ENCODE measurements at regions not wholly inside any gene's neighbourhood (a gene's known extent, or its start where the extent isn't known, plus 50 kb on each side); places are given as distances from the start of the nearest gene placed in this dataset.

DNA sequence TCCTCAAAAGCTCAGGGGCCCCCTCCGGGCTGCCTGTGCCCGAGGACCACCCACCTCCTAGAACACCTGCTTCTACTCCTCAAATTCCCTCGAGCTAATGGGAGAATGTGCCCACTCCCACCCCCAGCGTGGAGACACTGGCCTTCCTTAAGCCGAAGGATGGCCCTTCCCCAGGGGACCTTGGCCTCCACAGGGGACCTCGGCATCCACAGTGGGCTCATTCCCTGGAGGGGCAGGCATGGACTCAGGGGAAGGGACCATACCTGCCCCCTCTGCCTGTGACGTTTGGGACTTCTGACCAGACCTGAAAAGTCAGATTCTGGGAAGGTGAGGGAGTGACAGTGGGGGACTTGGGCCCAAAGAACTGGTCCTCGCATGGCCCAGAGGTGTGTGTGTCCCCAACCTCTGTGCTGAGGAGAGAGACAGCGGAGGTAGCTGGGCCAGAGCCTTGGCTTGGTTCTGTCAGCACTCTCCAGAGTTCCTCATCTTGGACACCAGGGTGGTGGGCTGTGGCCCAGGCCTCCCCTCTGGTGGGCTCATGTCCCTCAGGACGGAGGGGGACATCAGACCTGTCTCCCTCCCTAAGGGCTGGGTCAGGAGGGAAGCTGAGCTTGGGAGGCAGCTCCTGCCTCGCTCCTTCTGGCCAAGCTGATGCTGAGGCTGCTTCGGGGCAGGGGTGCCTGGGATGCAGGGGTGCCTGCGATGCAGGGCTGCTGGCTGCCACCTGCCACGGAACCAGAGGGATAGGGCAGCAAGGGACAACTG lies 240.4 kb downstream of the HAUS1 start:
- no peak overlapping the region for H3K4me3 ChIP-seq (replicated peaks in 1 of 2; ENCODE audit: low read depth in 2 of 2, low read length in 2 of 2)
- DNase-seq (ENCODE audit: low read depth in 2 of 2) = no peak

DNA sequence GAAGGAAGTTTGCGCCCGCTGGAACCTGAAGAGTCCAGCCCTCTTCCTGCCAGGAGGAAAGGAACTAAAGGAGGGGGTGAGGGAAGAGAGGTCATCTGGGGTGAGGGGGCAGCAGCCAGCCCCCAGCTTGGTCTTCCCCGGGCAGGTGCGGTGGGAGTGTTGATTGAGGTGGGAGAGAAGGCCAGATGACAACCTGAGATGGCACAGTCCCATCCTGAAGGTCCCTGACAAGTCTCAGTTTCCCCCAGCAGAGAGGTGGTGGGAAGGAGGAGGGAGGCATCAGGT lies 240.9 kb downstream of the HAUS1 start:
- DNase-seq (ENCODE audit: low read depth in 2 of 2) = no peak
- TF ChIP-seq, protein P1, sequence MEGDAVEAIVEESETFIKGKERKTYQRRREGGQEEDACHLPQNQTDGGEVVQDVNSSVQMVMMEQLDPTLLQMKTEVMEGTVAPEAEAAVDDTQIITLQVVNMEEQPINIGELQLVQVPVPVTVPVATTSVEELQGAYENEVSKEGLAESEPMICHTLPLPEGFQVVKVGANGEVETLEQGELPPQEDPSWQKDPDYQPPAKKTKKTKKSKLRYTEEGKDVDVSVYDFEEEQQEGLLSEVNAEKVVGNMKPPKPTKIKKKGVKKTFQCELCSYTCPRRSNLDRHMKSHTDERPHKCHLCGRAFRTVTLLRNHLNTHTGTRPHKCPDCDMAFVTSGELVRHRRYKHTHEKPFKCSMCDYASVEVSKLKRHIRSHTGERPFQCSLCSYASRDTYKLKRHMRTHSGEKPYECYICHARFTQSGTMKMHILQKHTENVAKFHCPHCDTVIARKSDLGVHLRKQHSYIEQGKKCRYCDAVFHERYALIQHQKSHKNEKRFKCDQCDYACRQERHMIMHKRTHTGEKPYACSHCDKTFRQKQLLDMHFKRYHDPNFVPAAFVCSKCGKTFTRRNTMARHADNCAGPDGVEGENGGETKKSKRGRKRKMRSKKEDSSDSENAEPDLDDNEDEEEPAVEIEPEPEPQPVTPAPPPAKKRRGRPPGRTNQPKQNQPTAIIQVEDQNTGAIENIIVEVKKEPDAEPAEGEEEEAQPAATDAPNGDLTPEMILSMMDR (IDR thresholded peaks at IDR 0.05; ENCODE audit: low read depth, low read length) = no peak
- no peak overlapping the region for H3K4me3 ChIP-seq (replicated peaks in 1 of 2; ENCODE audit: low read depth in 2 of 2, low read length in 2 of 2)

More for the DNA sequence above, 240.4 kb downstream of the HAUS1 start:
- TF ChIP-seq, protein P1 (IDR thresholded peaks at IDR 0.05; ENCODE audit: low read depth, low read length) = no peak

DNA sequence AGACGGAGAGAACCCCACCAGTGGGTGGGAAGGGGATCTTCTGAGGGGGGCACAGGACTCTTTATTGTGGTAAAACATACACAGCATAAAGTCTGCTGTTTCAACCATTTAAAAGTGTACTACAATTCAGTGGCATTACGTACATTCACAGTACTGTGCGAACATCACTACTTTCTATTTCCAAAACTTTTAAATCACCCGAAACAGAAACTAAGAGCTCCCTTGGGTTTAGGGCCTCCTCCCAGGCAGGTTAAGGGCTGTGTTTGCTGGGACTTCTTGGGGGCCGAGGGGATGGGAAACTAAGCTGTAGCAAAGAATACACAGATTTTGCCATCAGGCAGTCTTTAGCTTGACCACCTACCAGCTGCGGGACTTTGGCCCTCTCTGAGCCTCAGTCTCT lies 242.0 kb downstream of the HAUS1 start:
- no peak overlapping the region for H3K4me3 ChIP-seq (replicated peaks in 1 of 2; ENCODE audit: low read depth in 2 of 2, low read length in 2 of 2)
- TF ChIP-seq, protein P1 (IDR thresholded peaks at IDR 0.05; ENCODE audit: low read depth, low read length) = no peak
- DNase-seq (ENCODE audit: low read depth in 2 of 2) = no peak

DNA sequence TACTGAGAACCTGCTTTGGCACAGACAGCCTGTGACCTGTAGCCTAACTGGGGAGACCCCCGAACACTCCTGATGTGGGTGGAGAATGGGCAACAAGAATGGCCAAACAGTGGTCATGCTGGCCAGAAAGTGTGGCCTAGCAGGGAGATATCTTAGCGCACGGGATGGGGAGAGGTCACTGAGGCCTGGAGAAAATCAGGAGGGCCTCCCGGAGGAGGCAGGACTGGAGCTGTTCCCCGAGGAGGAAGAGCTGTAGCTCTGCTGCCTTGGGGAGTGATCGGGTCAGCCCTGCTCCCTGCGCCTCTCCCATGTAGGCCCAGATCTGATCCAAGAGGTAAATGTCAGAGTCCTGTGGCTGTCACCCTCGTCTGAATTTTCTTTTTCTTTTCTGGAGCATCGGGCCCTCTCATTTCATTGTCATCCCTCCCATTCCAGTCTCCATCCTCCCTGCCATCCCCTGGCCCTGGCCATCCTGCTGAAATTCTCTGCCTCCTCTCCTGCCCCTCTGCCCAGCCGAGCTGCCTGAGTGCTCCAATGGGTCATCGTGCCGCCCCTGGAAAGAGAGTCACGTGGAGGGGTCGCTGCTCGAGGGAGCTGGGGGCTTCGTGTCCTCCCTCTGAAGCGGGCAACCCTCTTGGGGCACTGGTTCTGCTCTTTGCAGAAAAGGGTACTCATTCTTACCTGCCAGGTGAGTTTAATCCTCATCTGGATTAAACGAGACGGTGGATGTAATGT lies 242.9 kb downstream of the HAUS1 start:
- no peak for DNase-seq (ENCODE audit: low read depth in 2 of 2)
- TF ChIP-seq, protein P1 (IDR thresholded peaks at IDR 0.05; ENCODE audit: low read depth, low read length) = no peak
- no peak overlapping the region for H3K4me3 ChIP-seq (replicated peaks in 1 of 2; ENCODE audit: low read depth in 2 of 2, low read length in 2 of 2)

DNA sequence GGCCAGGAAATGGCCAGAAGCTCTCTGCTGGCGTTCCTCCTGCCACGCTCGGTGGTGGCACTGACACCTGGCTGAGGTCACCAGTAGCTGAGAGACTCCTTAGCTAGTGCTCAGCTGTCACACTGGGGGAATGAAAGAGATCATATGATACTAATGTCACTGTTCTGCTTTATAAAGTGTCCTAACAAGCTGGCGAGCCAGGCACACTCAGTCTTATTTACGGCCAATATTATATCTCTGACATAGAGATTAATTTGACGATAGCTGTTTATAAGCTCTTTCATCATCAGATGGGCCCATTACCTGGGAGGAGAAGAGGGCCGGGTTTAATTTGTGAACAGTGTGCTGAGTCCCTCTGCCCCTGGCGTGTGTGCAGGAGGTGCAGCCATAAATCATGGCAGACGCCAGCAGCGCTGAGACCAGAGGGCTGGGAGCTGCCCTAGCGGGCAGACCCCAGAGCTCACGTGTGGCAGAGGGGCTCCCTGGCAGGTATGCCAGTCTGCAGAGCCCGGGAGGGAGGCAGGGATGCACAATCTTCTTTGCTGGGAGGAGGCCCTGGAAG lies 246.5 kb downstream of the HAUS1 start:
- TF ChIP-seq, protein P1 (IDR thresholded peaks at IDR 0.05; ENCODE audit: low read depth, low read length) = no peak
- no peak for DNase-seq (ENCODE audit: low read depth in 2 of 2)

DNA sequence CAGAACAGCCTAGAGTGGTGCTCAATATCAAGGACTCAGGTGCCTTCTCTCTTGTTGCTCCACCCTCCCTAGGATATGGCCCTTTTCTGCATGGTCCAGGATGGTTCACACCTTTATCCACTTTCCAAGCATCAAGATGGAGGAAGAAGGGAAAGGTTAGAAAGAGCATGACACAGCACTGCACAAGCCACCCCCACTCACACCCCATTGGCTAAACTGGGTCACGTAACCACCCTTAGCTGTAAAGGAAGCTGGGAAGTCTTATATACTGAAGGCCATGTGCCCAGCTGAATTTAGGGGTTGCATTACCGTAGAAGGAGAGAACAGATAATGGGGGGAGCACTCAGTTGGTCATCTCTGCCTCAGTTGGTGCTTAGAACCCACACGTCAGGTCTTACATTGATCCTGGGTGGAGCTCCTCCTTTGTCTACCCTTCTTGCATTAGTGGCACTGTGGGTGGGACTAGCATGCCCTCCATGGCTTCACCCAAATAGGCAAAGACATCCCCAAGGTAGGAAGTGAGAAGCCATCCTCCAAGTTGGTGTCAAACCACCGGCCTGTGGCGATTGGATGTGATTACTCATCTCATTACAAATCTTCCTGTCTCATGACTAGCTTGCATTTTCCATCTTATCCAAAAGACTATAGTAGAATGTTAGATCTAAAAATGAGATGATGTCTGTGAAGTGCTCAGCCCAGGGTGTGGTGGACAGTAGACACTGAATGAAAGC lies 248.5 kb downstream of the HAUS1 start:
- TF ChIP-seq, protein P1 (IDR thresholded peaks at IDR 0.05; ENCODE audit: low read depth, low read length) = no peak
- DNase-seq (ENCODE audit: low read depth in 2 of 2) = no peak
- no peak overlapping the region for H3K4me3 ChIP-seq (replicated peaks in 1 of 2; ENCODE audit: low read depth in 2 of 2, low read length in 2 of 2)

More for the DNA sequence above, 246.5 kb downstream of the HAUS1 start:
- no peak overlapping the region for H3K4me3 ChIP-seq (replicated peaks in 1 of 2; ENCODE audit: low read depth in 2 of 2, low read length in 2 of 2)
